Activated CD8-positive, alpha-beta memory T cell treated with anti-CD3 and anti-CD28 coated beads for 1 hour (primary cell): ENCODE measurements at regions not wholly inside any gene's neighbourhood (a gene's known extent, or its start where the extent isn't known, plus 50 kb on each side); places are given as distances from the start of the nearest gene placed in this dataset.

Experiments used
- DNase-seq, 2 donors: peaks; one replicate each; pipeline ENCODE4 v3.0.0-alpha.2; 2020; ENCODE audit warnings: low read depth in 1 of 2; ENCODE audit errors: extremely low read depth in 1 of 2

- no peak for DNase-seq
Measured at GRCh38 chr2:57546478-57546877, 500.1 kb upstream of the VRK2 start.

DNA sequence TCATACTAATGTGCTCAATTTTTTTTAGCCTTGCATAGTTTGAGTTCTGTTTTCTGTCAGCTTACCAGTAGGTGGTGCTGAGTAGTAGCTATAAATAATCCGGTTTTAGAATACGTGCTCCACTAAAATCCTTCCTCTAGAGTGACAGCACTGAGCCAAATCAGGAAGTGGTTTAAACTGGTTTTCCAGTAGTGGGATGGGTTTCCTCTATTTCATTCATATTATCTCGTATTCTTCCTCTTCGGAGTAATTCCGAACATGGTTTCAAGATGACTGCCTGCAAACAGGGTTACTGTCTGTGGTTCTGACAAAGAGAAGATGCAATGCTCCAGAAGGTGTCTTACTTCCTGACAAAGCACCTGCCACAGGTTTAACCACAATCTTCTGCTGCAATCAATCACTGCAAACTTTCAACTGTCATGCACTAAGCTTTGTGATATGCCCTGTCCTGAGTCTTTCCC is 496.9 kb upstream of the VRK2 start:
- DNase-seq: no peak

GRCh38 chr2:57550912-57551311 is 495.7 kb upstream of the VRK2 start:
- no peak for DNase-seq

DNA sequence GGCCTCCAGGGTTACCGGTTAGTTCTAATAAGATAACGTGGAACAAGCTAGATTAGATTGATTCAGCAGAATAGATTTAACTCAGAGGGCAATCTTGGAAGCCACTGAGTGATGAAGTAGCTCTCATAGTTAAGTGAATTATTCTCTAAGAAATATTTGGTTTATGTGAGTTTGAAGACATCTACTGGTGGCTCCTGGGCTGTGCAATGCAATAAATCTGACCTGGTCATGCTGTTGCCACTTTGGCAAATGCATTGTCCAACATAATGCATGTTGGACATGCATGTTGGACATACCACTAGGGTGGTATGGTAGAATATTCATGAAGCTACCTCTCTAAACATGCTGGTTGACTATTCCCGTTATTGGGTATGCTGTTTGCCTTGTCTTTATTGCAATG is 493.7 kb upstream of the VRK2 start:
- DNase-seq: no peak

- DNase-seq: no peak
Measured at GRCh38 chr2:57554348-57554747, 492.3 kb upstream of the VRK2 start.

DNA sequence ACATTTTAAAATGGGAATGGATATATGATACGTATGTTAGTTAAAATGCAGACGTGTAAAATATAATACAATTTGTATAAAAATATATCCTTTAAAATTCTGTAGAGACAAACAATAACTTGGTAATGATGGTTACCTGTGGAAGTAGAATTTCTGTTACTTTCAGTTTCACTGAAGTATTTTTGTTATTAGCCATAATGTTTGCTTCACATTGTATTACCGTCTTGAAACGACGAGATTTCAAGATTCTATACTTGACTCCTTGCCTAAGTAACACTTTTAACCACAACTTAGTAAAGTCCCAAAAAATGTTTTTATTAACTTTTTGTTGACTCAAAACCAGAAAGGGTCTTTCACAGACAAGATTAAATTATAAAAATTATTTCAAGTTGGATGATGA is 488.3 kb upstream of the VRK2 start:
- DNase-seq: no peak

GRCh38 chr2:57562495-57562894 is 484.1 kb upstream of the VRK2 start:
- no peak for DNase-seq

DNA sequence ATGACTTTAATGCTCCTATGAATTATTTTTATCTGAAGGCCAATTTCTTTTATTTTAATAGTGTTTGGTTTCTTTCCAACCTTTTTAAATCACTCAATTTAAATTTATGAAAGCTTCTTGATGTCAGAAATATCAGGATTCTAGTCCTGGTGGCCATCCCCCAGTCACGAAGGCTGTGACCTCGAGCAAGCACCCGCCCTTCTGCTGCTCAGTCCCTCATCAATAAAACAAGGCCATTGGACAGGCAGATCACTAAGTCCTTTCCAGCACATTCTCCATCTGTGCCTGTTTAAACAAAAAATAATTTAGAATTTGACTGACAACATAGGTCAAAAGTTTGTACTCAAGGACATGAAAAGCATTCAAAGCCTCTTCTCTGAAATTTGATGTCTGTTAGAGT is 483.6 kb upstream of the VRK2 start:
- DNase-seq: no peak

- no peak for DNase-seq
Measured at GRCh38 chr2:57567245-57567644, 479.4 kb upstream of the VRK2 start.

DNA sequence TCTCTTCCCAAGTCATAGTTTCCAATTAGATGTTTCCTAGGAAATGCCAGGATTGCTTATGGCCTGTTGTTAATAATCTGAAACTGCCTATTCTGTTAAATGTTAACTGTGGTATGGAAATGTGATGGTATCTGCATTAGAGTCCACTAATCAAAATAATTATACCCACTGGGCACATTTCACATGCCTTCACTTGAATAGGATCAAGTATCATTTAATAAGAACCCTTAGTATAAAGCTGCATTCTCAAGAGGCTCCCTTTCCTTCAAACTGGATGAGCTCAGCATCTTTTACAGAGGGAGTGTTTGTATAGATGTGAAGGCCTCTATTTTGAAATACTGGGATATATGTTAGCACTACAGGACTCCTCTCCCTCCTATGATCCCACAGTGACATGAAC is 477.2 kb upstream of the VRK2 start:
- no peak for DNase-seq

DNA sequence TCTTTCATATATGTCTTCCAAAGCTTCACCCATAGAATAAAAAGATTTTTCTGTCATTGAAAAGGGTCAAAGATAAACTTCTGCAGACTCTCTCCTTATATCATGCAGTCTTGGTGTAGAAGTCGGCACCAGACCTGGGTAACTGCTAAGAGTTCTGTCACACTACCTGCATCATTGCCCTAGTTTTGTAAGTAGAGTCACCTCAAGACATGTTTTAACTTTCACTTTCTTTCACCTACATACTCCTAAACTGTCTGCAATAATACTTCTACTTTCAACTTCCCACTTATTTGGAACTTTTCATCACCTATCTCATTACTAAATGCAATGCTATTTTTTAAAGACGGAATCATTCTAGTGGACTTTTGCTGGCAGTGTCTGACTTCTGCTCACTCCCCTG is 475.6 kb upstream of the VRK2 start:
- no peak for DNase-seq

GRCh38 chr2:57575700-57576268 is 470.8 kb upstream of the VRK2 start:
- DNase-seq: no peak

- DNase-seq: no peak
Measured at GRCh38 chr2:57576983-57577382, 469.6 kb upstream of the VRK2 start.

DNA sequence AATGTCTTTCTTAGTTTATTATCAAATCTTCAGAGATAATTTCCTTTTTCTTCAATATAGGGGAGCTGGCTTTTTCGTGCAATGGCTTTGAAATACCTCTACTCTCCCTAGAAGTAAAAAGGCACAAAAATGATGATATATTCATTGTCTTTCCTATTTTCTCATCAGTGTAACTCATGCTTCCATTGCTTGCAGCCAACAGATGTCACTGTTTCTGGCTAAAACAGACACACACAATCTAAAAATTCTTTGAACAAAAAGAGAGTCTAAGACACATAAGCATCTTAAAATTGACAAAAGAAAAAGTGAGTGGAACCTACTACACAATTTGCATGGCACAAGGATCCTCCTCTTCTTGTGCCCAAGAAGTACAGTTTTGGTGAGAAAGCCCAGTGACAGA is 448.7 kb upstream of the VRK2 start:
- no peak for DNase-seq

DNA sequence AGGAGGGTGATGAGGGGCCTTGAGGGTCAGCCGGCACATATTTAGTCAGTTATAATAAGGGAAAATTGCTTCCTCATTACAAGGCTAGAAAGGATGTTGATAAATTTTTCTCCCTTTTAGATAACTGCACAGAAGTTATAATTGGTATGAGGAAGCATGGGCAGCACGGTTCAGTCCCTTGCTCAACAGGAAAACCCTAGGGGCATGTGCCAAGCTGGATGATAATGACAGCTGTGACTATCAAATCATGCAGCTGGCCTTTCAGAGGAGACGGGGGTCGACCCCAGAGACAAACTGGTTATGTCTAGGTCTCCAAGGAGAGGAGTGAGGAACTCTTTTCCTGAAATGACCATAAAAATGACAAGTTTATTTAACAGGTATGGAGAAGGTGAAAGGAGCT is 448.1 kb upstream of the VRK2 start:
- no peak for DNase-seq

- DNase-seq: no peak
Measured at GRCh38 chr2:57602733-57603132, 443.9 kb upstream of the VRK2 start.

DNA sequence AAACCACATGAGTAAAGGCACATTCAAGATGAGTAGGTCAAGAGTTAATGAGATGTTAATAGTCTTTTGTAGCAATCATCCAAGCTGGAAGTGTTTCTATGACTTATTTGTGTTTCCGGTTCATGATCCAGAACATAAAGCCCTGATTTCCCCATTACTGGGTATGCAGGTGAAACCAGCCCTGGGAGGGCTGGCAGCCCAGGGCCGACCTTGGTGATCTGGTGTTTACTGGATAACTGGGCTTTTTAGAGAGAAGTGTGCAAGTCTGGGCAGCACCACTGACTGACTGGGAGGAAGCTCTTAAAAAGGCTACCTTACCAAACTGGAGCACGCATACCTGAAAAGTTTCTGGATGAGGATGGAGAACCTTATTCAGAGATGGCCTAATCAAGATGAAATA is 431.6 kb upstream of the VRK2 start:
- no peak for DNase-seq

GRCh38 chr2:57615855-57616556 is 430.6 kb upstream of the VRK2 start:
- DNase-seq: no peak

- no peak for DNase-seq
Measured at GRCh38 chr2:57617318-57617717, 429.3 kb upstream of the VRK2 start.

GRCh38 chr2:57621122-57621663 is 425.4 kb upstream of the VRK2 start:
- DNase-seq: no peak

DNA sequence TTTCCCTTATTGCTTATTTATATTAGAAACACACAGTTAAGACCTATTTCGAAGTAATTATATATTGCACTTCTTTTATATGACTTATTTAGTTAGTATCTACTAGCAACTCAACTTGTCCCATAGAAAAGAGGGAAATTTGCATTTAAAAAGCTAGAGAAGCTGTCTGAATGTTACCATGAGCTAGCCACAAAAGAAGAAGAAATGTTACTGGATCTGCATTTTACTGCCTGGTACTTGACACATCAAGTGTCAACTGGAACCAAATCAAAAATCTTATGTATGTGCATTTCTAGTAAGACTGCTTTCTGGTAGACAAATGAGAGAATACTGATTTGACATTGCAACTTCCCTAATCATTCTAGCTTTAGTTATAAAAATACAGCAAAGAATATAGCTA is 424.6 kb upstream of the VRK2 start:
- no peak for DNase-seq

GRCh38 chr2:57656198-57656597 is 390.4 kb upstream of the VRK2 start:
- no peak for DNase-seq

GRCh38 chr2:57669570-57669969 is 377.0 kb upstream of the VRK2 start:
- DNase-seq: no peak
